Thoracic aorta (tissue), 2 donors: ENCODE measurements at regions not wholly inside any gene's neighbourhood (a gene's known extent, or its start where the extent isn't known, plus 50 kb on each side); places are given as distances from the start of the nearest gene placed in this dataset.

Source experiments
- ATAC-seq: fragments of 150-250 bp; one replicate; pipeline ENCODE4 v1.8.0; 2017; ENCODE audit warnings: low read depth; ENCODE audit not compliant: insufficient number of reproducible peaks, low FRiP score
- DNase-seq: peaks from one replicate; pipeline ENCODE4 v3.0.0-alpha.2; 2020; ENCODE audit warnings: low spot score
- H3K27ac ChIP-seq, 2 donors: fragments of 200-600 bp; sonication (generic); 1 replicate in 1 of 2; 2 replicates in 1 of 2; pipeline ENCODE4 v1.5.1; 2016; ENCODE audit warnings: mild to moderate bottlenecking in 2 of 2, moderate library complexity in 2 of 2
- H3K27me3 ChIP-seq: fragments of 200-600 bp; sonication (generic); replicated peaks from 2 replicates; pipeline ENCODE4 v1.6.0; 2016; ENCODE audit warnings: mild to moderate bottlenecking; ENCODE audit not compliant: insufficient read depth
- H3K36me3 ChIP-seq: fragments of 200-600 bp; sonication (generic); one replicate; pipeline ENCODE4 v1.5.1; 2016
- H3K4me1 ChIP-seq, 2 donors: fragments of 200-600 bp; sonication (generic); 1 replicate in 1 of 2; 2 replicates in 1 of 2; pipeline versions ENCODE4 v1.5.1 to v1.6.0; 2016; ENCODE audit warnings: low read depth in 2 of 2, mild to moderate bottlenecking in 1 of 2; ENCODE audit not compliant: control insufficient read depth in 1 of 2
- H3K4me3 ChIP-seq: fragments of 200-600 bp; sonication (generic); 2 replicates; pipeline ENCODE4 v1.5.1; 2016; ENCODE audit warnings: mild to moderate bottlenecking
- H3K9me3 ChIP-seq: fragments of 200-600 bp; sonication (generic); 2 replicates; pipeline ENCODE4 v1.5.1; 2016
- TF ChIP-seq, protein P1 (sequence below): fragments of 200-600 bp; sonication (generic); IDR thresholded peaks from one replicate; pipeline ENCODE4 v1.5.1; 2019; ENCODE audit warnings: antibody characterized with exemption

DNA sequence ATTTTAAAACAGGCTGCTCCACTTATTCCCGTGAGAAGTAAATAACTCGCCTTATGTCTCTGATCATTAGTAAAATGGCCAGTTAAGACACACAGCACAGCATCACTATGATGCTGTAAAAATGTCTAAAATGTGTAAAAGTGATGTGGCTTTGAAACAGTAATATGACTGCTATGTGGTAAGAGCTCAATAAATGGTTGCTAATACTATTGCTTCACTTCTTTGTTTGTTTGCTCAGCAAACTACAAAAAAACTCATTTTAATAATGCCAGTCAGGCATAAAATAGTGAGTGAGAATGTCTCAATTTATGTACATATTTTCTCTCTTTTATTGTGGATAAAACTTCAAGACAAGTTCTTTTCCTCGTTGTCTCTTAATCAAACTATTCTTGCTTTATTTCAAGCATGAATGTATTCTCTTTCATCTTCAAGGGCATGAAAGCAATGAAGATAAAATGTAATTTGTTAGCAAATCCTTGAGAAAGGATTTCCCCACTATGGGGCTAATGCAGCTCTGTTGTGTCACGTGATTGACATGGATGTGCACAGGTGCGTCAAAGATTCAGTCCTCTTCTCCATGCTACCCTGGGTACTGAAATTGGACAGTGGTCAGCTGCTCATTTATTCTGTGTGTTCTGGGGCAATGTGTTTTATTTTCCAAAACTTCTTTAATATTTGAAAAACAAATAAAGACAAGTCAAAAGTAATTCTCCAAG lies 387.2 kb downstream of the TRIB2 start:
- Histone ChIP-seq H3K4me3 (no peak overlapping the region), H3K4me1 (no peaks in the 10 kb centered on the region), H3K27ac (no peak overlapping the region), H3K36me3 (no peaks in the 10 kb centered on the region), H3K9me3 (no peaks in the 10 kb centered on the region), H3K27me3 (no peaks in the 10 kb centered on the region)
- DNase-seq (no peak), ATAC-seq (no peak)
- TF ChIP-seq, protein P1, sequence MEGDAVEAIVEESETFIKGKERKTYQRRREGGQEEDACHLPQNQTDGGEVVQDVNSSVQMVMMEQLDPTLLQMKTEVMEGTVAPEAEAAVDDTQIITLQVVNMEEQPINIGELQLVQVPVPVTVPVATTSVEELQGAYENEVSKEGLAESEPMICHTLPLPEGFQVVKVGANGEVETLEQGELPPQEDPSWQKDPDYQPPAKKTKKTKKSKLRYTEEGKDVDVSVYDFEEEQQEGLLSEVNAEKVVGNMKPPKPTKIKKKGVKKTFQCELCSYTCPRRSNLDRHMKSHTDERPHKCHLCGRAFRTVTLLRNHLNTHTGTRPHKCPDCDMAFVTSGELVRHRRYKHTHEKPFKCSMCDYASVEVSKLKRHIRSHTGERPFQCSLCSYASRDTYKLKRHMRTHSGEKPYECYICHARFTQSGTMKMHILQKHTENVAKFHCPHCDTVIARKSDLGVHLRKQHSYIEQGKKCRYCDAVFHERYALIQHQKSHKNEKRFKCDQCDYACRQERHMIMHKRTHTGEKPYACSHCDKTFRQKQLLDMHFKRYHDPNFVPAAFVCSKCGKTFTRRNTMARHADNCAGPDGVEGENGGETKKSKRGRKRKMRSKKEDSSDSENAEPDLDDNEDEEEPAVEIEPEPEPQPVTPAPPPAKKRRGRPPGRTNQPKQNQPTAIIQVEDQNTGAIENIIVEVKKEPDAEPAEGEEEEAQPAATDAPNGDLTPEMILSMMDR: no peak

DNA sequence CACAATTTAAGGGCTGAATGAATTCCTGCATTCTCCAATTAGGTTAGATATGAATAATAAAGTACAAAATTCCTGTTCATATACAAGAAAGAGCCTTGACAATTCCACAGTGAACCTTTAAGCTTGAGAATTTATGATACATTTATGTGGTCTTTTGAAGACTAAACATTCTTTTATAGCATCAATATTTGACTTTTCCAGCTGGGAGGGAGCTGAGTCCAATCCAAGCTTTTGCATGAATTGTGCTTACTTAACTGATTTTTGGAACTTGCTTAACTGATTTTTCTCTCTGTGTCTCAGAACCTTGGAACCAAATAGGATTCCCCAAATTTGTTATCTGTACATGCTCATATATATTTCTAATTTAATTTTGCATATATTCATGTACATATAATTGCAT lies 388.0 kb downstream of the TRIB2 start:
- no peak for DNase-seq
- no peak for ATAC-seq
- Histone ChIP-seq H3K9me3 (no peaks in the 10 kb centered on the region), H3K36me3 (no peaks in the 10 kb centered on the region), H3K4me1 (no peaks in the 10 kb centered on the region), H3K4me3 (no peak overlapping the region), H3K27me3 (no peaks in the 10 kb centered on the region), H3K27ac (no peak overlapping the region)
- TF ChIP-seq, protein P1: no peak

DNA sequence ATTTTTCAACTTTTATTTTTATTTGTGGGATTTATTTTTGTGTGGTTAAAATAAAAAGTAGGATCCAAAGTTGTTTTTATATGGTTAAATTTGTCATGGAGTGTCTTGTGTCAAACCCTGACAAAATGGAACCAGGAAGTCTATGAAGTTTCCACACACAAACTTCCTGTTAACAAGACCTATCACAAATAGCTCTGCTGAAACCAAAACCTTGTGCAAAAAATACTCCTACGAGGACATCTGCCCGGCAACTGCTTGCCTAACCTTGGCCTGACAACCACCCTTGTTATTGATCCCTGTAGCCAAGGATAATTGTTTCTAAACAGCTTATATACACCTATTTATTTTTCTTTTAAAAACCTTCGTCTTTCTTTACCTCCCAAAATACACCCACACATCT lies 389.6 kb downstream of the TRIB2 start:
- Histone ChIP-seq H3K4me1 (no peaks in the 10 kb centered on the region), H3K4me3 (no peak overlapping the region), H3K27me3 (no peaks in the 10 kb centered on the region), H3K36me3 (no peaks in the 10 kb centered on the region), H3K9me3 (no peaks in the 10 kb centered on the region), H3K27ac (no peak overlapping the region)
- ATAC-seq: no peak
- TF ChIP-seq, protein P1: no peak
- no peak for DNase-seq

DNA sequence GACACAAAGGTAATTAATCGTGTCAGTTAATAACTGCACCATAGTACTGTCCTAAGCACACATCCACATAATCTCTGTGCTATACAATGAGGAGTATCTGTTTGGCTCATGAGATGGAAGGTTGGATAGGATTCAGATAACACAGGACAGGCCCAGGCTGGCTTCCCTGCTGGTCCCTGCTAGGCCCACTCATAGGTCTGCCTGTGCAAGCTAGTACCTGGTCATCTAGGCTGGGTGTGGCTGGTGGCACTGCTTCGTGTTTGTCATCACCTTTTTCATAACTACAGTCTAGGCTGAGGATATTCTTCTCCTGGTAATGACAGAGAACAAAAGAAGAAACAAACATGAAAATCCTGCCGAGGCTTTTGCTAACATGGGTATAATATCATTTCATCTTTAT lies 392.8 kb downstream of the TRIB2 start:
- H3K27me3 ChIP-seq: no peaks in the 10 kb centered on the region
- TF ChIP-seq, protein P1: no peak
- H3K27ac ChIP-seq: no peak overlapping the region
- H3K36me3 ChIP-seq: no peaks in the 10 kb centered on the region
- no peaks in the 10 kb centered on the region for H3K9me3 ChIP-seq
- H3K4me3 ChIP-seq: no peak overlapping the region
- no peak for DNase-seq
- H3K4me1 ChIP-seq: no peaks in the 10 kb centered on the region
- ATAC-seq: no peak

DNA sequence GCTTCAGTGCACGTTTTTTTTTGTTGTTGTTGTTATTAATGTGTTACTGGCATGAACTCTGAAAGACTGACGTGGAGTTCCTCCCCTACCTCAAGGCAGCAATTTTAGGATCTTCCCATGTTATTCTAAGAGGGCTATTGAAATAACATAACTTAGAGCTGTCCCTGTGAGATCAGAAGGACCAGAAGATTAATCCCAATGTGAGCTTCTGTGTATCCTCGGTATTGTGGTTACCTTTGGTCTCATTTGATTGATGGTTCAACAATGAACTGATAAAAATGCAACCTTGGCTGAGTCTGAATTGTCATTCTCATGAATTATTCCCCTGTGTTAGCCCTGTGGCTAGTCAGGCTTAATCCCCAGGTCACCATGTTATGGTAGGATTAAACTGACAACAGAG lies 394.1 kb downstream of the TRIB2 start:
- no peaks in the 10 kb centered on the region for H3K27me3 ChIP-seq
- H3K36me3 ChIP-seq: no peaks in the 10 kb centered on the region
- H3K4me3 ChIP-seq: no peak overlapping the region
- no peaks in the 10 kb centered on the region for H3K9me3 ChIP-seq
- TF ChIP-seq, protein P1: no peak
- DNase-seq (no peak), ATAC-seq (no peak)
- no peak overlapping the region for H3K27ac ChIP-seq
- H3K4me1 ChIP-seq: no peaks in the 10 kb centered on the region
